GM21381 (cell line): ENCODE measurements at regions not wholly inside any gene's neighbourhood (a gene's known extent, or its start where the extent isn't known, plus 50 kb on each side); places are given as distances from the start of the nearest gene placed in this dataset.

ENCODE experiments used
- ATAC-seq: cut with Tn5 transposase; IDR thresholded peaks from one replicate; pipeline ENCODE4 v1.9.1; 2021; ENCODE audit warnings: mild to moderate bottlenecking, moderate library complexity; ENCODE audit not compliant: unreplicated experiment

GRCh38 chr13:73599232-73600128 lies 534.7 kb downstream of the KLF12 start:
- no peak for ATAC-seq

DNA sequence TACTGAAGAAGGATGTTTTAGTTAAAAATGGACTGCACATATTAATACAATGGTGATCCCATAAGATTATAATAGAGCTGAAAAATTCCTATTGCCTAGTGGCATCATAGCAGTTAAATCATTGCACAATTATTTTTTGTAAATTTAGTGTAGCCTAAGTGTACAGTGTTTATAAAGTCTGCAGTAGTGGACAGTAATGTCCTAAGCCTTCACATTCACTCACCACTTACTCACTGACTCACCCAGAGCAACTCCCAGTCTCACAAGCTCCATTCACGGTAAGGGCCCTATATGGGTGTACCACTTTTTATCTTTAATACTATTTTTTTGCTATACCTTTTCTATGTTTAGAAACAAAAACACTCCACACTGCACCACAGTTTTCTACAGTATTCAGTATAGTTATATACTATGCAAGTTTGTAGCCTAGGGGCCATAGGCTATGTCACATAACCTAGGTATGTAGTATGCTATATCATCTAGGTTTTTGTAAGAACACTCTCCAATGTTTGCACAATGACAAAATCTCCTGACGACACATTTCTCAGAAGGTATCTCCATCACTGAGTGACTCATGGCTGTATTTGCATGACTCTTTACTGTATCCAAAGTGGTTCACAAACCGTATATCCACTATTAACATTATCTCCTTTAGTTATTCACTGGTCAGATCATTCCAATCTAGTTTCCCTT lies 536.0 kb downstream of the KLF12 start:
- no peak for ATAC-seq

- no peak for ATAC-seq
Measured at GRCh38 chr13:73596382-73596781, 537.6 kb downstream of the KLF5 start.

- ATAC-seq: no peak
Measured at GRCh38 chr13:73593199-73593765, 534.5 kb downstream of the KLF5 start.

GRCh38 chr13:73591861-73592260 lies 533.1 kb downstream of the KLF5 start:
- no peak for ATAC-seq

- no peak for ATAC-seq
Measured at GRCh38 chr13:73590795-73591194, 532.0 kb downstream of the KLF5 start.

DNA sequence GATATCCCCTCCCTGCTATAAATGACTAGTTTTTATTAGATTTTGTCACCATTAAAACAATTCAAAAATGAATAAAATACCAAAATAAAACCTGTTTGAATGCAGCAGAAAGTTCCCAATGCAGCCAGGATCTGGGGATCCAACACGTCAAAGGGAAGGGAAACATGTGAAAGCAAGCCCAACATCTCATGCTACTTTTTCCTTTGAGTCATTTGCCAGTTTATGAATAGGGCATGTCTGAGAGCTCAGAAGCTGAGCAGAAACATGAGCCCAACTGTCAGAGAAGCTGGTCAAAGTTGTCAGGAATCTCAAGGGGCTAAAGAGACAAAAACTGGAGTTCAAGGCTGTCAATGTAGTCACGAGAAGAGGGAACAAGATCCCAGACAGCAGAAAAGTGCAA lies 526.4 kb downstream of the KLF5 start:
- ATAC-seq: no peak

- ATAC-seq: no peak
Measured at GRCh38 chr13:73583331-73583730, 524.5 kb downstream of the KLF5 start.

DNA sequence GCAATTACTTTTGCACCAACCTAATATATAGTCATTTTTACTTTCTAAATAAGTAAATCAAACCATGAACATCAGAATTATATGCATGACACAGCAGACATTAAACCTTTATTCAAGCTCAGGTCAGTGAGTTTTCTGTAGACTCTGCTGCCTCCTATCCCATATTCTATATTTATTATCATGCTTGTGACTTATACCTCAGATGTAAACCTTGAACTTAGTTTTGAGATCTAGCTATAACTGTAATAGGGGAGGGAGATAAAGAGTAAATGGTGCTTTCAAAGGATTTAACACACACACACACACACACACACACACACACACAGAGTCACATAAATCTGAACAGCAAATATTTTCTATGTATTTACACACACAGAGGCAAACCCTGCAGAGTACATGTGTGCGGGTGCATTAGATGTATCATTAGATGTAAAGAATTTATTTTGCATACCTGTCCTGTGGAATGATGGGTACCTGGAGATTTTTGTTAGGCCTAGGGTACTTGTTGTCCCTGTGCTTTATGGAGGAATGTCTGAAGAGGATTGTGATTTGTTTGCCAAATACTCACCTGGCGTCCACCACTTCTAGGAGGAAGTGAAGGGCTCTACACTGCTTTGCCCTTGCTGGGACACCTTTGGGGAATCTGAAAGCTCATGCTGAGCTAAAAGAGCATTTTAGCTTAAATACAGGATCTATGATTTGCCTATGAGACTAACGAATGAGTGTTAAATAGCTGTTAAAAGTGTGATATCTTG lies 521.9 kb downstream of the KLF5 start:
- no peak for ATAC-seq

GRCh38 chr13:73579574-73580274 lies 520.9 kb downstream of the KLF5 start:
- no peak for ATAC-seq

DNA sequence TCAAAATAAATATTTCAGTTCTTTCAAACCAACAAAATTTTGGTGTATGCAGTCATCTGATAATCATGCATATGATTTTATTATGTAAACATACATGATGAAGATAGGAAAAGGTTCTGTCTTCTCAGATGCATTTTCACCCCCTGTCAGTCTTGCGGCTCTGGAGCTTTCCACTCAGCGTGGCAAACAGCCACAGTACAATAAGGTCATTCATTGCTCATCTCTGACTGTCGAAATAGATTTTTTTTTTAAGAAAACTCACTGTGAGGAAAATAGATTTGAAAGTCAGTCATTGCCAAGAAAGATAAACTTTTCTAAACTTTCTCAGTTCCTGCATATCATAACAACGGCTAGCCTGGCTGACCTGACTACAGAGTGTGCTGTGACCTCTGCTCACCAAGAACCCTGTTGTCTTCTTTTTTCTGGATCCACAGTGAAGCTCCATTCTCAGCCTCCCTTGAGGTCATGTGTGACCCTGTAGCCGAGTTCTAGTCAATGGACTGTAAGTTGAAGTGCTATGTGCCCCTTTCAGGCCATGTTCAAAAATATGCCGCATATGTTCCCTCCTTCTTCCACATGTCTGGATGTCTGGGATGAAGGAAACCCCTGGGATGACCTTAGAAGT lies 519.6 kb downstream of the KLF5 start:
- no peak for ATAC-seq

DNA sequence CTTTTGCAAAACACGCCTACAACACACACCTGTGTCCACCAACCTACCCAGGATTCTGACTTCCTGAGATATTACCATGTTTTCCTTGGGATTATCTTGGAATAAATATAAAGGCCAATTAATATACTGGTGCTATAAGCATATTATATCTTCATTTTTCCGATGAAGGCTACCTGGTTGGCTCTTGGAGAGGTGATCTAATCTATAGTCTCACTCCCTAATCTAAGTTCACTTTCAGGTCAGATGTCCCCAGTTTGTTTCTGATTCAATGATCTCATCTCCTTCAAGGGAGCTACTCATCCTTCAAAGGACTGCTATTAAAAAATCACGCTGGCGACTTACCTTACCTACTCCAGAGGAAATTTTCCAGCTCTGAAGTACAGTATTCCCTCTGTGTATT lies 517.5 kb downstream of the KLF5 start:
- no peak for ATAC-seq

- ATAC-seq: no peak
Measured at GRCh38 chr13:73572824-73573223, 514.0 kb downstream of the KLF5 start.

GRCh38 chr13:73571376-73571775 lies 512.6 kb downstream of the KLF5 start:
- ATAC-seq: no peak

DNA sequence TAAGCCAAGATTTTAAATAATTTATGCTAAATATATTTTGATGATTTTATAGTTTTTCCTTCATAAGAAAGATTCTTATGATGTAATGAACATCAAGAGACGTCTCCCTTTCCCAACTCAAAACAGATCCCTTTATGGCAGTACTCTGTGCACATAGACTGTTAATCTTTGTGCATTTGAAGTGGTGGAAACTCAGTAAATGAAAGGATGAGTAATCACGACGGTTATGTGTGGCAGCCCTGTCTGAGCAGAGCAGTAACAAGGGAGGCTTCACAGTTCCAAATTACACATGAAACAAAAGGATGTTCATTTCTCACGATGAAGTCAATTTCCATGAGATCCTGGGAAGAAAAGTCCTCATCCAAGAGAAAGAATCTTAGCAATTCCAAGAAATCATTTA lies 498.1 kb downstream of the KLF5 start:
- ATAC-seq: no peak

DNA sequence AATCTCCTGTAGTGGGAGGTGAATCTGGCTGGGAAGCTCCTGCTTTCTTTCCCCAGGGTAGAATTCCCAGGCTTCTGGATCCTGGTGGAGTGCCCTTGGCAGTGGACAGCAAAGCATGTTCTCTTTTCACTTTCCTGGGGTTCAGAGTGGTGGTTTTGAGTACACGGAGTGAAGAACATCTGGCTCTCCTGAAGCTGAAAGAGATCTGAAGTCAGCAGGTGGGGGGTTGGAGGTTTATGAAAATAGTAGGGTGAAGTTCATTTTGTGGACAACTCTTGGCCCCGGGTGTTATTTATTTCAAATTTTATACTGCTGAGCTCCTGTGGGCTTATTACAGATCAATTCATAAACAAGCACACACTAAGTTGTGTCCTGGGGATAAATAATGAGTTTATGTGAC lies 497.3 kb downstream of the KLF5 start:
- ATAC-seq: no peak

DNA sequence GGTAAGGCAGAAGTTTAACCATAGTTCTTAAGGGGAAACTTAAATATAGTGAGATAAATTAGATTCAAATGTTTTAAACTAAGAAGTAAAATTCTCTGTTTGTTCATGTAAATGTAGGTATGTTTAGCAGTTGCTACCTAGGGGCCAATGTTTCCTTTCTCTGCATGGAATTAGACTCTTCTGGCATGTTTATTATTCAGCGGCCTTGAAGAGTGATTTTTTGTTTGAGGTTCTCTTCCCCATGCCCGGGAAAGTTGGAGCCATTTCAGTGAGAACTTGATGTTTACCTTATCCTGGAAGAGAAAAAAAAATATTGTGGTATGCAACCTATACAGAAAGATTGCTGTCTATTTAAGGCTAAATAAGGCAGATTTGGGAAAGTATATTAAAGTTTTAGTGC lies 492.9 kb downstream of the KLF5 start:
- no peak for ATAC-seq

DNA sequence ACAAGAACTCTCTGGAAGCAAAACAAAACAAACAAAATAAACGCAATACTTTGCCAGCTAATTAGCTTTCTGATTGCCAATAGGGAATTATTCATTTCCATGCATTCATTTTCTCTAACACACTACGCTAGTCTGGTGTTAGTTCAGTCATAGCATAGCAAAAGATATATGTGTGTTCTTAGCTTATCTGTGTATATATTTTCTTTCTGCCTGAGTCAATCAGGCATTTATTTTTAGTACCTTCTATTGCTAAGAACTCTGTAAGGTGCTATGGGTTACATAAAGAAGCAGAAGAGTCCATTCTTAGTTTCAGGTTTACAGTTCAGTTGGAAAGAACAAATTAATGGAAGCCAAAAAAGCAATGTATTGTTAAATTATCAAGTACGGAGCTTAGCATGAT lies 490.9 kb downstream of the KLF5 start:
- no peak for ATAC-seq

- no peak for ATAC-seq
Measured at GRCh38 chr13:73548449-73548848, 489.6 kb downstream of the KLF5 start.

DNA sequence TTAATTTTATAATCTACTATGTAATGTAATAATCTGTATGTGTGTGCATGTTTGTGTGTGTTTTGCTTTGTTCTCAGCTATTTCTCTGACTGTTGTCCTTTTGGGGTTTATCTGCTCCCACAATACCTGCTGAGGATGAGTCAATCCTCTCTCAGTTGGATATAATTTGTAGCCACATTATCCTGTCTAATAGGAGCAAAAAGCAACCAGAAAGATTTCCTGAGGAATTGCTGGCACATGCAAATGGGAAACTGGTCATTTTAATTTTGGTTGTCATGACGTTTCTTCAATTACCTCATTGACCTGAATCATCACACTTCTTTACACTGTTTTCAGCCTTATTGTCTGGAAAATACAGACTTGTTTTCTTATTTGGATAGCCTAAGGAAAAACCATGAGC lies 488.4 kb downstream of the KLF5 start:
- no peak for ATAC-seq
